ENCODE measurements at regions not wholly inside any gene's neighbourhood (a gene's known extent, or its start where the extent isn't known, plus 50 kb on each side); places are given as distances from the start of the nearest gene placed in this dataset.
"Not testable (repeated sequence)": the region's sequence is repeated elsewhere in the genome, so short reads cannot be mapped to it uniquely, and the experiment has no call there.

DNA sequence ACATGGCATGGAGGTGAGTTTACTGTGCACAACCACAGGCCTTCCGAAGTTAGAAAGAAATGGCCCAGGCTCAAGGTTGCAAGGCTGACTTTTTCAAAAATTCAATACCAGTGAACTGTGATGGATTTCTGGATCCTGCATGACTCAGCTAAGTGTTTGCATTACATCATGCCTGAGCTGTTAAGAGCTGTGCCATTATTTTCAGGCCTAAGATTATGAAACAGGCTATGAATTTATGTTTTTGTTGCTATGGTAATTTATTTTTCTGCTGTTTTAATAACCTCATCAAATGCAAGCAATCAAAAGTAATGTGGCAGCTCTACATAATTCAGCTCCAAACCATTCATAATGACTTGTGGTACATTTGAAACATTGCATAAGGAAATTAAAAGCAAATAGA lies 457.7 kb upstream of the TMEM132C start:
- DNase-seq (ENCODE audit: low spot score), result no peak

DNA sequence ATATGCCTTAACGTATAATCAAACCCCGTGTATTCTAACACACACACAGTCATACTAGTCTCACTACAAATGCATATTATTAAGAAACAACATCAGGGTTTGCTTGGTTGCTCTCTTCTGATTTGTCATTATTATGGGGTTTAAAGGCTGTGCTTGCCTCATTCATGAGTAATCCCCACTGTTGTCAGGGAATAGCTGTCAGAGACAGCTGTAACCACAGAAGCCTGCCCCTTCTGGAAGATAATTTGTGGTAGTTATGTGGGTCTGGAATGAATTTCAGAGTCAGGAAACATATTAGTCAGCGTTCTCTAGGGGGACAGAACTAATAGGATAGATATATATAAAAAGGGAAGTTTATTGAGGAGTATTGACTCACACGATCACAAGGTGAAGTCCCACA lies 456.9 kb upstream of the TMEM132C start:
- no peak for DNase-seq (ENCODE audit: low spot score)

DNA sequence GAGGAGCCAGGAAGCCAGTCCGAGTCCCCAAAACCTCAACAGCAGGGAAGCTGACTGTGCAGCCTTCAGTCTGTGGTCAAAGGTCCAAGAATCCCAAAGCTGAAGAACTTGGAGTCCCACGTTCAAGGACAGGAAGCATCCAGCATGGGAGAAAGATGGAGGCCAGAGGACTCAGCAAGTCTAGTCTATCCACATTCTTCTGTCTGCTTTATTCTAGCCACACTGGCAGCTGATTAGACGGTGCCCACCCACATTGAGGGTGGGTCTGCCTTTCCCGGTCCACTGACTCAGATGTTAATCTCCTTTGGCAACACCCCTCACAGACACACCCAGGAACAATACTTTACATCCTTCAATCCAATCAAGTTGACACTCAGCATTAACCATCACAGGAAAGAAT lies 456.5 kb upstream of the TMEM132C start:
- DNase-seq (ENCODE audit: low spot score), result not testable (repeated sequence)

DNA sequence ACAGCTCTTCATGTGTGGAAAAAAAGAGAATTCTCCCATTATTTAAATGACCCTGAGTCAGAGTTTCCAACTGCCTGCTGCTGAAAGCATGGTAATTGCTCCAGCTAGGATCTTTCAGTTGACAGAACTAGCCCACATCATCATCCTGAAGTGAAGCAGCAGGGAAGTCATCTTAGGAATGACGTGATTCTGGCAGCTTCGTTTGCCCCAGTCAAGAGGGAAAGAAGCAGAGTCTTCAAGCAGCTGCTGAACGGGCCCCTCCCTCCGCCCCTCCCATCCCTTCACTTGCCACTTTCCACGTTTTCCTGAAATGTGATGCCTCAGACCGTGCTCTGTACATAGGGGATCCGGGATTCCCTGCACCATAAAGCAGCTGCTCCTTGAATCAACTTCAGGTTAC lies 455.0 kb upstream of the TMEM132C start:
- no peak for DNase-seq (ENCODE audit: low spot score)

DNA sequence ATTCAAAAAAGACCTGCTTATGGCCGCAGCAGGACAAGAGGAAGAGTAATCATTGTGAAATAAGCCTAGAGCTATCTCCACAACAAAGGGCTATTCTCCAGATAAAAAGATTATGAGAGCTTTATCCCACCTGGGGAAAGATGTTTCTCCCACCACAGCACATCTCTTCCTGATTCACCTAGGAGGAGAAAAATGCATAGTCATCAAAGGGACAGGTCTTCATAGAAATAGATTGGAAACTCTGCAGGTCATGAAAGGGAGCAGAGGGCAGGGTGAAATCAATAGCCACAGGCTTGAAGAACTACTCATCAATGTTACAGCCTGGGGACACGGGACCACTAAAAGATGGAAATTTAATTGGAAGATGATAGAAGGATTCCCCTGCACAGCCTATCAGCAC lies 453.8 kb upstream of the TMEM132C start:
- DNase-seq (ENCODE audit: low spot score), result no peak

DNA sequence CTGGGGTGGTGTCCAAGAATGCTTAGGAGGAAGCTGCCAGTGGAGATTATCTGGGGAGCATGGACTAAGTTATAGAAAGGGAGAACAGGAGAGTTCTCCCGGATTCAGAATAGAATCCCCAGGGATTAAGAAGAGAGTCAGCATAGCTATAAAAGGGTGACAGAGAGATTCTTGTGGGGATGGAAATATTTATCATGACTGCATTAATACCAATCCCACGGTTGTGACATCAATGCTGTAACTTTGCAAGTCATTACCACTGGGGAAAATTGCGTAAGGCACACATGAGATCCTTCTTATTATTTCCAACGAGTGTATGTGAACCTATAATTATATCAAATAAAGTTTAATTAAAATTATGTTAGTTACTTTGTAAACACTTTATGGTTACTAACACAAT lies 447.9 kb upstream of the TMEM132C start:
- DNase-seq (ENCODE audit: low spot score), result no peak

DNA sequence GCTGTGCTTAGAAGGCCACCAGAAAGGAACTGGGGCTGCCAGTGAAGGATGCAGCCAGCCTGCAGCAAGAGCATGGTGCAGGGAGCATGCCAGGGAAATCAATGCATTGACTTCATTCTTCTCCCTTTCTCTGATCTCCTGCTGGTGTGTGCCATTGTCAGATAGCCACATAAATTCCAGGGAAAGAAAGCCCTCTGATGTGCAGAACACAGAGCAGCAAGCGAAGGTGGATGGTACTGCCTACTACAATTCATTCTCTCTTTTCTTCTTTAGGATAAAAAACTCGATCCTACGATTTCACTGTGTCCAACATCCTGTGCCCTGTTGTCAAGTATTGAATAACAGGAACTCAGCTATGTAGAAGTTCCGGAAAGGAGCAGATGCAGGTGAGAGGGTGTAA lies 446.7 kb upstream of the TMEM132C start:
- no peak for DNase-seq (ENCODE audit: low spot score)

DNA sequence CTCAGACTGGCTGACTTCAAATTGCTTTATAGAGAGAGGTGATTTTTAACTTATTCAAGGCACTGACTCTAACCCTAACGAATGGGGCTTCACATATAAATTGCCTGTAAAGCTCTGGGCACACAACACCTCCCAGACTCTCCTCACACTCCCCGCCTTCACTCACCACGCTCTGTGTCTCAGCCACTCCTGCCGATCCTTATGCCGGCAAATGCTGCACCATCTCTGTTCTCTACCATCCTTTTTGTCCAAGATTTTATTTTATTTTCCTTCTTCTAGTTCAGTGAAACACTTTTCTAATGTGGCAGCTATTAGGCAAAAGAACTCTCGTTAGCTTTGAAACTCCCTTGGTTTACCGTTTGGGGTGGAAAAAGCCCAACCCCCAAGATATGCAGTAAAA lies 446.1 kb upstream of the TMEM132C start:
- DNase-seq (ENCODE audit: low spot score), result no peak

DNA sequence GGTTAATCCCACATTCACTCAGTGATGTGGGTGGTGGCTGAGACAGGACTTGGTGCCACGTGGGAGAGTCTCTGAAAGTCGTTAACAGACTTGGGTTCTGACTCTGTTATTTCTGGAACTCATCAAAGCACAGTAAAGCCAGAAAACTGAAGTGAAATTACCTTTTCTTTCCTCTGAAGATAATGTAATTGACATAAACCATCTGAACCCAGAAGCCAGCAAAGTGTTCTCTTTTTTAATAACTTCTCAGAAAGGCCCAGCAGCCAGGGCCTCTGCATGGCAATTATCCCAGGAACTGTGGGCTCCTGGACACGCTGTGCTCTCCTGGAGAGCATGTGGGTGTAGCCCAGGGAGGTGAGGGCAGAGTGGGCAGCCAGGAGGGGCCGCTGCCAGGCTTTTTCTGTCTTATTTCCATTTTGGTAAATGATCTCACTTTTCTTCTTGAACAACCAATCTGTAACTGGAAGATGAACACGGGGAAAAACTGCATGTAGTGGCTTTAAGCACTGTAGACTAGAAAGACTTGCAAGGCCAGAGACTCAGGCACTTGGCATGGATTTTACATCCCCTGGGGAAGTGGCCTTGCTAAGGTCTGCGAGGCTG lies 444.1 kb upstream of the TMEM132C start:
- DNase-seq (ENCODE audit: low spot score), result no peak

DNA sequence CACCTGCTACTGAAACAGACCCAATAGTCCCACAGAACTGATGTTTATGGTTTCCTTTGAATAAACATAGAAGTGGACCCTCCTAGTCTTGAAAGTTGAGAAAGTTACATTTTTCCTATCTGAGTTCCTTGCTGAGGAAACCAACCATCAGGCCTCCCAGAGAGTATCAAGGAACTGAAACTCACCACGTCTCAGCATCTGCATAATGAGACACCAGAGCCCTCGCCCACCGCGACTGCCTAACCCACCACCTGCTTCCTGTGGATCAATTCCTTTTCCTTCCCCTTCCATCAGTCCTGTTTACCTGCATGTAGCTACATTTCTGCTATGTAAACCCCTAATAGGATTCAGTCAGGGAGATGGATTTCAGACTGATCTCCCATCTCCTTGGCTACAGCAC lies 443.2 kb upstream of the TMEM132C start:
- DNase-seq (ENCODE audit: low spot score), result no peak

DNA sequence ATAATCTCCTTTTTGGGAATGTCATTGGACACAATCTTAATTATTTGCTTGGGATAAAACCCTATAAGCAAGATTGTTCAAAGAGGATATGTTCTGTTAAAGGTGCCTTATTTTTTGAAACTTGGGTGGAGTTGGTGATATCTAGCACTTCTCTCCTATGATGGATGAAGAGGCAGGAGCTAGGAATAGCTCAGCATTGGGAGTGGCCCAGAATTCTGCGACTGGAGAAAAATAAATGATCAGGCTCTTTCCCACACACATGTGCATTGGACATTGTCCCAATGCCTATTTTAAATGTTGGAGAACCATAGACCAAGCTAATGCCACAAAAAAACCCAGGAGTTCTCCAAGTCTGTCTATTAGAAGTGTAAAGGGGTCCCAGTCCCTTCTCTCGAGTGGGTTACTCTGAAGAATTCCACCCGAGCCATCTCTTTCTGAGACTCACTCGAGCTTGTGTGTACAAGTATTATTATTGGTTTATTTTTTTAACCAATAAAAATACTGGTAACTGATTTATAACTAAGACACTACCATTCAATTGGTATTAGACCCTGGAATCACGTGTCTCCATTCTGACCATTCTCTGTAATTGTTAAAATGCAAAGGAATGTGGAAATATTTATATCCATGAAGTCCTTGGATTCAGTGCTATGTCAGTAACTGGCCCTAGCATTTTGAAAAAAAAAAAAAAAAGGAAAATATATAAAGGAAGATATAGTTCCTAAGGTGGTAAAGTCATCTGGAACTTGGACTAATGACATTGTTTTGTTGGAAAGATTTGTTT lies 437.5 kb upstream of the TMEM132C start:
- no peak for DNase-seq (ENCODE audit: low spot score)

DNA sequence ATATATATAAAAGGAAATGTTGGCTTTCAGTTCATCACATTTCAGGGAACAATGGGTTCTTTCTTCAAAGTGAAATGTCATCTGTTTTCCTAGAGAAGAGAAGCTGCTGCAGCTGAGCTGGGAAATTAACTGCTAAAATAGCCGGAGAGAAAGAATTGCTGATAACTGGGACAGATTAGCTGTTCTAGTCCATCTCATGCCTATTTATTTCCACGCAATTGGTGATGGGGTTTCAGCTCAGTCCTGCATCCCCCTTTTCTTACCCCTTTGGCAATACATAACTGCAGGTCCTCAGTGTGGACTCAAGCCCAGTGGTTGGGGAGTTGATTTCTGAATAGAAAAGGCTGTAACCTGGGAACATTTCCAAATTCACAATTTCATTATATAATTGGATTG lies 436.9 kb upstream of the TMEM132C start:
- no peak for DNase-seq (ENCODE audit: low spot score)

DNA sequence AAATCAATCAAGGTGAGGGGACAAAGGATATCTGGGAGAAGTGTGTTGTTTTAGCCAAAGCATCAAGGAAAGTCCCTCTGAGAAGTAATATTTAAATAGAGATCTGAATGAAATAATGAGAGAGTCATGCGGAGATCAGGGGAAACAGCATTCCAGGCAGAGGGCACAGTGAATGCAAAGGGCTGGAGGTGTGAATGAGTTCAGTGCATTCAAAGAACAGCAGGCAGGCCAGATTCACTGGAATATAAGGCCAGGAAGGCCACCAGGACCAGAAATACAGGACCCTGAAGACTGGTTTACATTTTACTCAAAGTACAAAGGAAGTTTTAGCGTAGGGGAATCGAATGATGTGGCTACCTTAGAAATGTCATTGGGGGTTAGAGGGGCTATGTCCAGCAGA lies 436.2 kb upstream of the TMEM132C start:
- no peak for DNase-seq (ENCODE audit: low spot score)

DNA sequence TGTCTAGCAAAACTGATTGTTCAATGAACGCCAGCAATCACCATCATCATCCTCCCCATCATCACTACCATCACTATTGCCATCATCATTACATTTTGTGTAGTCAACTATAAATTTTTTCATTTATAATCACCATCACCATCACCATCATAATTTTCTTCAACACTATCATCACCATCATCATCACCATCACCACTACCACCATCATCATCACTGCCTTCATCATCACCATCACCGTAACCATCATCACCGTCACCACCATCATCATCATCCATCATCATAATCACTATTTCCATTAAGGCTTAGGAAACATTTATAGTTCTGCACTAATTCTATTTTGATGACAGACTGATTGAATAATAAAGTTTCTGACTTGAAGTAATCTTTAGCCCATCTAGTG lies 434.8 kb upstream of the TMEM132C start:
- no peak for DNase-seq (ENCODE audit: low spot score)

DNA sequence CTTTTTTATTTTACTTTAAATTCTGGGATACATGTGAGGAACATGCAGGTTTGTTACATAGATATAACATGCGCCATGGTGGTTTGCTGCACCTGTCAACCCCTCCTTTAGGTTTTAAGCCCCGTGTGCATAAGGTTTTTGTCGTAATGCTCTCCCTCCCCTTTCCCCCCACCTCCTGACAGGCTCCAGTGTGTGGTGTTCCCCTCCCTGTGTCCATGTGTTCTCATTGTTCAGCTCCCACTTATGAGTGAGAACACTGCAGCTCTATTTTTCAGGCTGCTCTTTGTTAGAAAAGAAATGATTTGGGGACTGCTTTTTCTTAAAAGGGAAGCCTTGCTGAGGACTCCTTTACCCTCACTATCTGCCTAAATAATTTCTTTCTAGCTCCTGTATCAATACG lies 430.2 kb upstream of the TMEM132C start:
- not testable (repeated sequence) for DNase-seq (ENCODE audit: low spot score)

DNA sequence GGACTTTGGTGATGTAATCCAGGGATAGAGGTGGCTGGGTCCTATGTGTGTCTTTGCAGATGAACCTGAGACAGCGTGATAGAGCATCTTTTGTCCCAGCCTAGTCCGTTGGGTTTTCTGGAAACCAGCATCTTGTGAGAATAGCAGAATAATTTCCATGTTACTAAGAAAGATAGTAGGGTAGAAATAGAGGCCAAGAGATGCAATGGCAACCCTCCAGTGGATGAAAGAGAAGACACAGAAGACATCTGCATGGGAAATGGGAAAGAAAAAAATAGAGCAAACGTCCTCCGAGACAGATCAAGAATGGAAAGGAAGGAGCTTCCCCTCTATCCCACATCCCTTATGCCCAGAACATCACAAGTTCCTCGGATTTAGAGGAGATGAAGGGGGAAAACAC lies 409.3 kb upstream of the TMEM132C start:
- DNase-seq (ENCODE audit: low spot score), result no peak

DNA sequence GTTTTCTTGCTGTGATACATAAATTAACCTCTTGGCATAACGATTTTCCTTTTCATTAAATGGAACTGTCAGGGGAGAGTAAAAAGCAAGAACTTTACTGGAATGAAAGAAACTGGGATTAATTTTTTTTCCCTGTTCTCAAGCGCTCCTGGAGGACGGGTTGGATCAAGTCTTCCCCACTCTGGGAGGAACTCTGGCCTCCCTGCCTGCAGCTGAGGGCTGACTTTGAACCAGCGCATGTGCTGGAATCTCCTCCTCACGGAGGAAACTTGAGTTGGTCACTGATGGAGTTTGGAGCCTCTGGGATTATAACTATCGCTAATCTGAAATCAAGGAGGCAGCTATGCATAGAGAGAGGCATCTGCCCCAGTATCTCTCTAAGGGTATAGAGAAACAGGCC lies 406.4 kb upstream of the TMEM132C start:
- DNase-seq (ENCODE audit: low spot score), result no peak

DNA sequence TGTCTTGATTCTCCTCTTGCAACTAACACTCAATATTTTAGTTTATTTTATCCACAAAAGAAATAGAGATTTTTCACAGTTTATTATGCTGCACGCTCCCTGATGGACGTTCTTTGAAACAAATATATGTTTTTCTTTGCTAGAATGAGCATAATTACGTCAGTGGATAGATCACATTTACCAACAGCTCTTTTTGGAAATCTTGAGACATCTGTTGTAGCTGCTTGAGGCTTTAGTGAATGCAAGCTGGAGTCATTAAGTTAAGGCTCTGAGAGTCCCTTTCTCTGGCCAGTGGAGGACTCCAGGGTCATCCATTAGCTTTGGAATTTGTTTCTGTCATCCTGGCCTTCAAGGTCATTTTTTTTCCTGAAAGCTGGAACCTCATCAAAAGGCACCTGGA lies 405.6 kb upstream of the TMEM132C start:
- no peak for DNase-seq (ENCODE audit: low spot score)

DNA sequence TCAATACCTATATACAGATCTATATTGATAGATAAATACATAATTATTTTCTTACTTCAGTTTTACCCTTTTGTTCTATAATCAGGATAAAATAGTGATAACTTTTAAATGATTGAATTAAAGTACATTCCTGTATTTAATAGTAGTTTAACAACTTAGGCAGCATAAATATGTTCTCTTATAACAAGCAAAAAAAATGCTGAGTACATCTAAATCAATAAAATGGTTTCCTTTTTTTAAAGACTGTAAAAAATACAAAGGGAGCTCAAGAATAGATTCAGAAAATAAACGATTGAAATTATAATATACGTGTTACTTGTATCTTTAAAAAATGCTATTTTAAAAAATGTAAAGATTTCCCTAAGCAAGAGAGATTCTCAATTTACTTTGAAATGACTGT lies 393.7 kb upstream of the TMEM132C start:
- DNase-seq (ENCODE audit: low spot score), result no peak

DNA sequence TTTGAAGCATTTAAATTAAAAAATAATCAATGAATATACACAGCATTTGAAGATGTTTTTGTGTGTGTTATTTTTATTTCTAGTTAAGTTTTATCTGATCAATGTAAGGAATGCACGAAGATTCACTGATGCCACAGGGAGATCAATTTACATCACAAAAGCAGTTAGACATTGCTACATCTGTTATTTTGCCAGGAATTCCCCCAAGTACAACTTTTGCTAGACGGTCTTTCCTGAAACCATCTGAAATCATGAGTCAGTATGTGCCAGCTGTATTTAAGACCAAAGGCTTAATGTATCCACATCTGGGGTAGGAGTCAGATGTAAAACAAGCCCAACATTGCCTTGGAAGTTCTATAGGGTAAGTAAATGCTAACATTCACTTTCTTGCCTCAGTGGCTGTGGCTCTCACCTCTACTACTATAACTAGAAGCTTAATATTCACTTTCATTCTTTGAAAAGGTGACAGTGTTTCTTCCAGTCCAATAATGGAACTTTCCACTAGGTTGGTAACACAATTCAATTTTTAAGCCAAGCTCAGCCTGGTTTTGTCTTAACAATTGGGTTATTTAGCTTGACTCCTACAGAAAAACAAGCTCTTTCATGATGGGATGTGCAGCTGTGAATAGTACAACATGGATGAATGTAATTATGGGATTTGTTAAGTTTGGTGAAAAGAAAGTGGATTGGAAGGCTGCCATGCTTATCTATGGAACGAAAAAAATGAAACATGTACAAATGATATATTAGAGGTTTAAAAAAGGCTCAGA lies 385.4 kb upstream of the TMEM132C start:
- DNase-seq (ENCODE audit: low spot score), result no peak

DNA sequence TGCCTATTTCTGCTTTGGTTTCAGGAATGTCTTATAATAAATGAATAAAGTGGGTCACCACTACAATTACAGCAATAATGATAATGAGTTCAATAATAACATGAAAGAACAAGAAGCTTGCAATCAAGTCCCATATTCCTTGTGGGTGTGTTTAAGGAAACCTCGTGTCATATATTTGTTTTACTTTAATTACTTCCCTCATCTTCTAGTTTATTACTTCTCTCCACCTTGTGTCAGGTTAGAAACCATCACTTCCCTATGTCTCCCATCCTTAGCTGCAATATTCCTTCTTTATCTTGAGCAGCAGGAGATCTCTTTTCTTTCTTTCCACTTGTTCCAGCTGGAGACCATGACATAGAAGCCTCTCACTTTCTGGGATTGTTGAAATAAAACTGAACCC lies 384.0 kb upstream of the TMEM132C start:
- DNase-seq (ENCODE audit: low spot score), result no peak

DNA sequence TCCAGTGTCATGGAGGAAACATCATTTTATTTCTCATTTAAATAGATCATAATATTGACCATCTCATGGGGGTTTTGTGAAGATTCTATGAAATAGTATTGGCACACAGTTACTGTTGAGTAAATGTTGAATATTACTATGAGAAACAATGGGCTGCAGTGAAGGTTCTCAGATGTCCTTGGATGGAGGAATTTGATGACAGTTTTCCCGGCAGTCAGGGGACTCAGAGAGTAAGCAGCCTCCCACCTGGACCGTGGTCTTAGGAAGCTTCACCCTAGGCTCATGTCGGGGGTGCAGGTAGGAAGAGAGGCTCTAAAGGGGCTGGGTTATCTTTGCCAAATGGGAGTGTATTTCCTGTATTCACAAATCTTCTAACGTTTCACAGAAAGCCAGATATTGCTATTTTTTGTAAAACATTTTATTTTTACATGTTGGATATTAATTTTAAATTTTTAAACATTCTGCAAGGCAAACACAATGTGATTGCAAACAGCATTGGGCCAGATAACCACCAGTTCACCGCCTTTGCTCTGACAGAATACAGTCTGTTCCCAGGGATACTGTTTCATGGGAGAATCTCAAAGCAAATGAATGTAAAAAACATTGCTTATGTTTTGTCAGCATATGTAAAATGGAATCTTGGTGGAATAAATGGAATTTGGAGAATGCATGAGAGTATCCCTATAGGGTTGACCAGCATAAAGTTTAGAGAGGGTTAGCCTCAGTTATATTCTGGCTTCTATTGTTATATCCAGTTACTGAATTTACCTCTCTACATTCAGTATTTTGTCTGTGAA lies 380.8 kb upstream of the TMEM132C start:
- no peak for DNase-seq (ENCODE audit: low spot score)

DNA sequence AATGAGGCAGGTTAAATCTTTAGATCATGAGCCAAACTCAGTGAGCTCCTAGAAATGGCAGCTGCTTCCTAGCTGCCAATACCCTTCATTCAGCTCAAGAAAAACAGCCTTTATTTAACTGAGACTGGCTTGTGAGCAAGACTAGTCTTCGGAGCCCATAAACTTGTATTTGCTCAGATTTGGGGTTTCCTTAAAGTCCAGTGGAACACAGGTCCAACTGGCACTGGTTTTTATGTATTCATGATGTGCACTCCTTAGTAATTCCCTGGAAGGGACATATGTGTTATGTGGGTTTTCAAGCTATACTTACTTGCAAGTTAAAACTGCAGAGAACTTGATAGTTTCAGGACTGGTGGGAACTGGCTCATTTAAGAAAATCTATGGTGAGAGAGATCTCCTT lies 380.1 kb upstream of the TMEM132C start:
- no peak for DNase-seq (ENCODE audit: low spot score)
